CD4-positive, alpha-beta T cell treated with Interleukin-17A for 4 hours (primary cell): ENCODE measurements at regions not wholly inside any gene's neighbourhood (a gene's known extent, or its start where the extent isn't known, plus 50 kb on each side); places are given as distances from the start of the nearest gene placed in this dataset.
"Not testable (repeated sequence)": the region's sequence is repeated elsewhere in the genome, so short reads cannot be mapped to it uniquely, and the experiment has no call there.

Source experiments
- DNase-seq: peaks from one replicate; pipeline ENCODE4 v3.0.0-alpha.2; 2020; ENCODE audit warnings: mixed read lengths

GRCh38 chr9:31587146-31587545 is 797.3 kb upstream of the ACO1 start:
- no peak for DNase-seq

- no peak for DNase-seq
Observed at GRCh38 chr9:31588006-31588405, 796.4 kb upstream of the ACO1 start.

- DNase-seq = no peak
Observed at GRCh38 chr9:31588756-31589155, 795.7 kb upstream of the ACO1 start.

- no peak for DNase-seq
Observed at GRCh38 chr9:31590091-31590490, 794.4 kb upstream of the ACO1 start.

GRCh38 chr9:31597086-31597485 is 787.4 kb upstream of the ACO1 start:
- not testable (repeated sequence) for DNase-seq

- DNase-seq = peak; percentile 4
Observed at GRCh38 chr9:31597977-31598376, 786.5 kb upstream of the ACO1 start.

- no peak for DNase-seq
Observed at GRCh38 chr9:31601666-31602065, 782.8 kb upstream of the ACO1 start.

GRCh38 chr9:31604531-31604930 is 779.9 kb upstream of the ACO1 start:
- DNase-seq = no peak

GRCh38 chr9:31605164-31605563 is 779.3 kb upstream of the ACO1 start:
- DNase-seq = no peak

- no peak for DNase-seq
Observed at GRCh38 chr9:31606678-31607077, 777.8 kb upstream of the ACO1 start.

- DNase-seq = no peak
Observed at GRCh38 chr9:31608416-31608815, 776.0 kb upstream of the ACO1 start.

- DNase-seq = no peak
Observed at GRCh38 chr9:31608881-31609280, 775.6 kb upstream of the ACO1 start.

GRCh38 chr9:31612336-31613030 is 772.0 kb upstream of the ACO1 start:
- DNase-seq = no peak

GRCh38 chr9:31615966-31616365 is 768.5 kb upstream of the ACO1 start:
- DNase-seq = no peak

GRCh38 chr9:31623511-31623910 is 760.9 kb upstream of the ACO1 start:
- DNase-seq = no peak

- no peak for DNase-seq
Observed at GRCh38 chr9:31629292-31629691, 755.2 kb upstream of the ACO1 start.

- no peak for DNase-seq
Observed at GRCh38 chr9:31637265-31637664, 747.2 kb upstream of the ACO1 start.

GRCh38 chr9:31637861-31638260 is 746.6 kb upstream of the ACO1 start:
- no peak for DNase-seq

GRCh38 chr9:31639451-31639850 is 745.0 kb upstream of the ACO1 start:
- no peak for DNase-seq

- DNase-seq = no peak
Observed at GRCh38 chr9:31669311-31669710, 715.1 kb upstream of the ACO1 start.

- no peak for DNase-seq
Observed at GRCh38 chr9:31671011-31671410, 713.4 kb upstream of the ACO1 start.

- no peak for DNase-seq
Observed at GRCh38 chr9:31674264-31674663, 710.2 kb upstream of the ACO1 start.

- DNase-seq = no peak
Observed at GRCh38 chr9:31677415-31677814, 707.0 kb upstream of the ACO1 start.

- DNase-seq = no peak
Observed at GRCh38 chr9:31677877-31678276, 706.6 kb upstream of the ACO1 start.

- DNase-seq = no peak
Observed at GRCh38 chr9:31683116-31683515, 701.3 kb upstream of the ACO1 start.
